ENCODE measurements at regions not wholly inside any gene's neighbourhood (a gene's known extent, or its start where the extent isn't known, plus 50 kb on each side); places are given as distances from the start of the nearest gene placed in this dataset.

DNA sequence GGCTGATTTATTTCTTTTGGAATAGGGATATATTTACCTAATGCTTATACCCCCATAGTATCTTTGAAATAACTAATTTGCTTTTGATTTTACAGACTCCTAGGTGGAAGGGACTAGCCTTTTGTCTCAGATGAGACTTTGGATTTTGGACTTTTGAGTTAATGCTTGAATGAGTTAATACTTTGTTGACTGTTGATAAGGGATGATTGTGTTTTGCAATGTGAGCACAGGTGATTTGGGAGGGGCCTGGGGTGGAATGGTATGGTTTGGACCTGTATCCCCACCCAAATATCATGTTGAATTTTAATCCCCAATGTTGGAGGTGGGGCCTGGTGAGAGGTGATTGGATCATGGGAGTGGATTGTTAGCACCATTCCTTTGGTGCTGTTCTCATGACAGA, 117.4 kb upstream of the ZC4H2 start:
- H2AFZ ChIP-seq (ENCODE audit: insufficient read depth, low read depth, low read length, poor library complexity, severe bottlenecking): no peak overlapping the region
- no peaks in the 10 kb centered on the region for H3K36me3 ChIP-seq (replicated peaks in 1 of 2; ENCODE audit: control insufficient read depth in 1 of 2, insufficient read depth in 2 of 2, low read length in 2 of 2)
- no peak overlapping the region for H3K4me2 ChIP-seq (replicated peaks; ENCODE audit: extremely low read depth, low read length, poor library complexity, severe bottlenecking)
- H3K4me1 ChIP-seq (ENCODE audit: control insufficient read depth in 1 of 2, insufficient read depth in 2 of 2, low read length in 2 of 2): no peaks in the 10 kb centered on the region
- no peak overlapping the region for H3K9ac ChIP-seq (ENCODE audit: insufficient read depth, low read length, poor library complexity, severe bottlenecking)
- no peak overlapping the region for H3K27ac ChIP-seq (ENCODE audit: low read depth in 1 of 2, low read length in 2 of 2)
- Mint-ChIP-seq H3K9me3 (peaks cover 0 to 11% (median 7%) of the 10 kb centered on the region in 7 donors), H3K4me3 (no peak overlapping the region), H3K4me1 (no peaks in the 10 kb centered on the region), H3K27ac (no peak overlapping the region), H3K27me3 (ENCODE audit: low read depth in 3 of 3) (no peaks in the 10 kb centered on the region), H3K36me3 (no peaks in the 10 kb centered on the region)
- H3K27me3 ChIP-seq (ENCODE audit: control insufficient read depth in 2 of 2, insufficient read depth in 2 of 2, low read length in 2 of 2): no peaks in the 10 kb centered on the region
- no peak for DNase-seq
- no peaks in the 10 kb centered on the region for H3K79me2 ChIP-seq (ENCODE audit: insufficient read depth, low read length)
- no peaks in the 10 kb centered on the region for H4K20me1 ChIP-seq (ENCODE audit: insufficient read depth, low read length)
- H3K9me3 ChIP-seq (replicated peaks in 1 of 2; ENCODE audit: control insufficient read depth in 1 of 2, insufficient read depth in 1 of 2, low read length in 2 of 2): peaks cover 1 to 12% of the 10 kb centered on the region in 2 donors
- no peak overlapping the region for H3K4me3 ChIP-seq (replicated peaks in 1 of 3; ENCODE audit: low read depth in 2 of 3, low read length in 3 of 3)
- TF ChIP-seq, protein P1, sequence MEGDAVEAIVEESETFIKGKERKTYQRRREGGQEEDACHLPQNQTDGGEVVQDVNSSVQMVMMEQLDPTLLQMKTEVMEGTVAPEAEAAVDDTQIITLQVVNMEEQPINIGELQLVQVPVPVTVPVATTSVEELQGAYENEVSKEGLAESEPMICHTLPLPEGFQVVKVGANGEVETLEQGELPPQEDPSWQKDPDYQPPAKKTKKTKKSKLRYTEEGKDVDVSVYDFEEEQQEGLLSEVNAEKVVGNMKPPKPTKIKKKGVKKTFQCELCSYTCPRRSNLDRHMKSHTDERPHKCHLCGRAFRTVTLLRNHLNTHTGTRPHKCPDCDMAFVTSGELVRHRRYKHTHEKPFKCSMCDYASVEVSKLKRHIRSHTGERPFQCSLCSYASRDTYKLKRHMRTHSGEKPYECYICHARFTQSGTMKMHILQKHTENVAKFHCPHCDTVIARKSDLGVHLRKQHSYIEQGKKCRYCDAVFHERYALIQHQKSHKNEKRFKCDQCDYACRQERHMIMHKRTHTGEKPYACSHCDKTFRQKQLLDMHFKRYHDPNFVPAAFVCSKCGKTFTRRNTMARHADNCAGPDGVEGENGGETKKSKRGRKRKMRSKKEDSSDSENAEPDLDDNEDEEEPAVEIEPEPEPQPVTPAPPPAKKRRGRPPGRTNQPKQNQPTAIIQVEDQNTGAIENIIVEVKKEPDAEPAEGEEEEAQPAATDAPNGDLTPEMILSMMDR (IDR thresholded peaks at IDR 0.05): no peak
- intact Hi-C loops (cut with micrococcal nuclease): no loop called here

DNA sequence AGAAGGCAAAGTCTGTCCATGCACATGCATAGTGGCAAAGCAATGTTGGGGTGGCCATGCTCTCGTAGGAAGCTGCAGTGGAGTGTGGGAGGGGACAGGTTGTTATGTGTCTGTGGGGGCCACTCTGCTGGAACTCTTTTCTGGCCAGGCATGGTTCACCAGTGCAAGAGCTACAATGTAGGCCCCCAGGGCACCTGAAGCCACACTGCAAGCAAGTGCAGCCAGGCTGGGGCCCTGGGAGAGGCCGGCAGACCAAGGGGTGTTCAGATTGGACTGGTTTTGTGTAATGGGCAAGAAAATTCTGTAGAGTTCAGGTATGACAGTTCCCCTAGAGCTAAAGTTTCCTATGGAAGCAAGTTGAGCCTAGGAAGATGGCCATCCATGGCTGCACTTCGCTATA, 97.0 kb upstream of the ZC4H2 start:
- WGBS (ENCODE audit: insufficient coverage): 100% methylated on average over 2 of the region's 3 CpGs
- H3K27ac Mint-ChIP-seq: no peak overlapping the region
- Histone ChIP-seq H3K79me2 (ENCODE audit: insufficient read depth, low read length) (no peaks in the 10 kb centered on the region), H2AFZ (ENCODE audit: insufficient read depth, low read depth, low read length, poor library complexity, severe bottlenecking) (no peak overlapping the region), H4K20me1 (ENCODE audit: insufficient read depth, low read length) (no peaks in the 10 kb centered on the region), H3K9me3 (replicated peaks in 1 of 2; ENCODE audit: control insufficient read depth in 1 of 2, insufficient read depth in 1 of 2, low read length in 2 of 2) (peaks cover 10 to 22% of the 10 kb centered on the region in 2 donors), H3K27me3 (ENCODE audit: control insufficient read depth in 2 of 2, insufficient read depth in 2 of 2, low read length in 2 of 2) (no peaks in the 10 kb centered on the region), H3K4me2 (replicated peaks; ENCODE audit: extremely low read depth, low read length, poor library complexity, severe bottlenecking) (no peak overlapping the region), H3K4me3 (replicated peaks in 1 of 3; ENCODE audit: low read depth in 2 of 3, low read length in 3 of 3) (no peak overlapping the region), H3K27ac (ENCODE audit: low read depth in 1 of 2, low read length in 2 of 2) (no peak overlapping the region), H3K9ac (ENCODE audit: insufficient read depth, low read length, poor library complexity, severe bottlenecking) (no peak overlapping the region), H3K4me1 (ENCODE audit: control insufficient read depth in 1 of 2, insufficient read depth in 2 of 2, low read length in 2 of 2) (no peaks in the 10 kb centered on the region), H3K36me3 (replicated peaks in 1 of 2; ENCODE audit: control insufficient read depth in 1 of 2, insufficient read depth in 2 of 2, low read length in 2 of 2) (no peaks in the 10 kb centered on the region)
- H3K36me3 Mint-ChIP-seq: no peaks in the 10 kb centered on the region
- peaks cover 13 to 41% (median 23%) of the 10 kb centered on the region in 7 donors for H3K9me3 Mint-ChIP-seq
- intact Hi-C loops (cut with micrococcal nuclease): no loop called here
- no peaks in the 10 kb centered on the region for H3K4me1 Mint-ChIP-seq
- no peak overlapping the region for H3K4me3 Mint-ChIP-seq
- DNase-seq: no peak
- no peaks in the 10 kb centered on the region for H3K27me3 Mint-ChIP-seq (ENCODE audit: low read depth in 3 of 3)
- TF ChIP-seq, protein P1 (IDR thresholded peaks at IDR 0.05): no peak

Data from CD14-positive monocyte (primary cell).